Liver (tissue), 8 donors: ENCODE measurements at regions not wholly inside any gene's neighbourhood (a gene's known extent, or its start where the extent isn't known, plus 50 kb on each side); places are given as distances from the start of the nearest gene placed in this dataset.

ENCODE experiments used
- DNase-seq: peaks from one replicate; pipeline ENCODE4 v3.0.0-alpha.2; 2017; ENCODE audit warnings: low spot score
- H3K27ac ChIP-seq, 2 donors: one replicate each; pipeline ENCODE4 v1.7.0; 2013; ENCODE audit warnings: inconsistent platforms in 2 of 2, low read length in 2 of 2, control low read depth in 1 of 2, low read depth in 1 of 2, mild to moderate bottlenecking in 1 of 2
- H3K27me3 ChIP-seq, 4 donors: one replicate each; pipeline versions ENCODE4 v1.6.1 to v1.7.0; 2013; ENCODE audit warnings: low read length in 3 of 4, inconsistent platforms in 1 of 4, mild to moderate bottlenecking in 1 of 4, moderate library complexity in 1 of 4; ENCODE audit not compliant: control insufficient read depth in 4 of 4, insufficient read depth in 4 of 4
- H3K36me3 ChIP-seq, 4 donors: one replicate each; pipeline versions ENCODE4 v1.6.1 to v1.7.0; 2013; ENCODE audit warnings: low read length in 3 of 4, mild to moderate bottlenecking in 3 of 4, low read depth in 1 of 4, moderate library complexity in 1 of 4; ENCODE audit not compliant: control insufficient read depth in 4 of 4, insufficient read depth in 3 of 4
- H3K4me1 ChIP-seq, 4 donors: one replicate each; pipeline versions ENCODE4 v1.6.1 to v1.7.0; 2013; ENCODE audit warnings: low read length in 3 of 4, mild to moderate bottlenecking in 3 of 4, moderate library complexity in 1 of 4; ENCODE audit not compliant: control insufficient read depth in 4 of 4, insufficient read depth in 4 of 4
- H3K4me3 ChIP-seq, 3 donors: one replicate each; pipeline versions ENCODE4 v1.6.1 to v1.7.0; 2013; ENCODE audit warnings: low read length in 3 of 3, control low read depth in 1 of 3, low read depth in 1 of 3, mild to moderate bottlenecking in 1 of 3
- H3K9ac ChIP-seq, 2 donors: one replicate each; pipeline ENCODE4 v1.7.0; 2013; ENCODE audit warnings: low read length in 2 of 2, mild to moderate bottlenecking in 2 of 2, moderate library complexity in 2 of 2, control low read depth in 1 of 2, low read depth in 1 of 2
- H3K9me3 ChIP-seq, 4 donors: one replicate each; pipeline versions ENCODE4 v1.6.1 to v1.7.0; 2013; ENCODE audit warnings: low read length in 3 of 4; ENCODE audit not compliant: control insufficient read depth in 4 of 4
- EGR1 ChIP-seq, 2 donors: IDR thresholded peaks; 2 replicates each; pipeline ENCODE4 v1.6.1; 2016 to 2018; ENCODE audit warnings: antibody characterized with exemption in 2 of 2, low read depth in 2 of 2
- FOXA1 ChIP-seq: IDR thresholded peaks from 2 replicates; pipeline ENCODE4 v1.6.1; 2016; ENCODE audit warnings: antibody characterized with exemption
- FOXA2 ChIP-seq: IDR thresholded peaks from 2 replicates; pipeline ENCODE4 v1.6.1; 2016; ENCODE audit warnings: antibody characterized with exemption
- HNF4G ChIP-seq: IDR thresholded peaks from 2 replicates; pipeline ENCODE4 v1.6.1; 2016; ENCODE audit warnings: antibody characterized with exemption
- JUND ChIP-seq, 2 donors: IDR thresholded peaks; 2 replicates each; pipeline ENCODE4 v1.6.1; 2016; ENCODE audit warnings: antibody characterized with exemption in 2 of 2
- RAD21 ChIP-seq, 2 donors: IDR thresholded peaks; 2 replicates each; pipeline ENCODE4 v1.6.1; 2016; ENCODE audit warnings: antibody characterized with exemption in 2 of 2, mild to moderate bottlenecking in 2 of 2
- REST ChIP-seq: IDR thresholded peaks from 2 replicates; pipeline ENCODE4 v1.6.1; 2016; ENCODE audit warnings: antibody characterized with exemption, mild to moderate bottlenecking
- RXRA ChIP-seq, 2 donors: IDR thresholded peaks; 2 replicates each; pipeline ENCODE4 v1.6.1; 2017 to 2018; ENCODE audit warnings: antibody characterized with exemption in 2 of 2, mild to moderate bottlenecking in 1 of 2
- SP1 ChIP-seq: IDR thresholded peaks from 2 replicates; pipeline ENCODE4 v1.6.1; 2018; ENCODE audit warnings: antibody characterized with exemption, mild to moderate bottlenecking
- TAF1 ChIP-seq: conservative IDR thresholded peaks from 2 replicates; pipeline ENCODE4 v1.6.1; 2016; ENCODE audit warnings: antibody characterized with exemption, mild to moderate bottlenecking
- YY1 ChIP-seq: IDR thresholded peaks from 2 replicates; pipeline ENCODE4 v1.6.1; 2016; ENCODE audit warnings: antibody characterized with exemption, mild to moderate bottlenecking
- WGBS: extraction: QIAGEN DNeasy Blood & Tissue Kit; methylation state at CpG from one replicate; pipeline ENCODE4 v1.1.7; 2013; 5-methylcytosine and 5-hydroxymethylcytosine counted together
- TF ChIP-seq, protein P1 (sequence below): fragments of 150-350 bp; IDR thresholded peaks from 2 replicates; pipeline ENCODE4 v1.5.1; 2017; ENCODE audit warnings: improper control_type of control experiment, low read depth, low read length; ENCODE audit not compliant: missing input control
- TF ChIP-seq, protein P2 (sequence below): IDR thresholded peaks from 2 replicates; pipeline ENCODE4 v1.6.1; 2016; ENCODE audit warnings: antibody characterized with exemption
- TF ChIP-seq, protein P3 (sequence below): IDR thresholded peaks from 2 replicates; pipeline ENCODE4 v1.6.1; 2016; ENCODE audit warnings: antibody characterized with exemption
- donor health status: healthy.
- donor health status: healthy.
- donor health status: healthy.
- donor health status: healthy.
- donor health status: healthy.

DNA sequence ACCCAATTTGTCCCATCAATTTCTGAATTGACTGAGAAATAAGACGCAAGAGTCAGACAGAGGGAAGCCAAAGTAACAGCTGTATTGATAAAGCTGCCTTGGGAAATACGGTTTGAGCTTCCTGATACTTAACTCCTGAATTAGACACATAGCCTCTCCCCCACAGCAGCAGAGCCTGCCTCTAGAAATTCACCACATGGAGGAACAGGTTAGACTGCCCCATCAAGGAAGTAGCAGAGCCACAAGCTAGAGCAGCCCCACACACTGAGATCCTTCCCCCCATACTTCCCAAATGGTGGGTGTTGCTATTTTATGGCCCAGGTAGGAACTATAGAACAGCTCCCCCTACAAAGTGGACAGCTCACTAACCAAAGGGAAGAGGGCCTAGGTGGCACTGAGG lies 220.0 kb downstream of the SMAD2 start:
- DNase-seq = no peak
- no peaks in the 10 kb centered on the region for H3K4me1 ChIP-seq
- WGBS = 75% methylated on average over 2 of the region's 2 CpGs
- H3K27me3 ChIP-seq = peaks cover 0 to 7% (median 0%) of the 10 kb centered on the region in 4 donors
- H3K36me3 ChIP-seq = no peaks in the 10 kb centered on the region
- no peak overlapping the region for H3K4me3 ChIP-seq
- TF ChIP-seq FOXA1 (no peak), JUND (IDR thresholded peaks at IDR 0.05) (no peak), YY1 (no peak), FOXA2 (no peak), RAD21 (IDR thresholded peaks at IDR 0.05) (no peak), REST (no peak), TAF1 (no peak), HNF4G (no peak), SP1 (no peak), RXRA (IDR thresholded peaks at IDR 0.05) (no peak), EGR1 (IDR thresholded peaks at IDR 0.05; ENCODE audit: low read depth in 2 of 2) (no peak)
- TF ChIP-seq, protein P1, sequence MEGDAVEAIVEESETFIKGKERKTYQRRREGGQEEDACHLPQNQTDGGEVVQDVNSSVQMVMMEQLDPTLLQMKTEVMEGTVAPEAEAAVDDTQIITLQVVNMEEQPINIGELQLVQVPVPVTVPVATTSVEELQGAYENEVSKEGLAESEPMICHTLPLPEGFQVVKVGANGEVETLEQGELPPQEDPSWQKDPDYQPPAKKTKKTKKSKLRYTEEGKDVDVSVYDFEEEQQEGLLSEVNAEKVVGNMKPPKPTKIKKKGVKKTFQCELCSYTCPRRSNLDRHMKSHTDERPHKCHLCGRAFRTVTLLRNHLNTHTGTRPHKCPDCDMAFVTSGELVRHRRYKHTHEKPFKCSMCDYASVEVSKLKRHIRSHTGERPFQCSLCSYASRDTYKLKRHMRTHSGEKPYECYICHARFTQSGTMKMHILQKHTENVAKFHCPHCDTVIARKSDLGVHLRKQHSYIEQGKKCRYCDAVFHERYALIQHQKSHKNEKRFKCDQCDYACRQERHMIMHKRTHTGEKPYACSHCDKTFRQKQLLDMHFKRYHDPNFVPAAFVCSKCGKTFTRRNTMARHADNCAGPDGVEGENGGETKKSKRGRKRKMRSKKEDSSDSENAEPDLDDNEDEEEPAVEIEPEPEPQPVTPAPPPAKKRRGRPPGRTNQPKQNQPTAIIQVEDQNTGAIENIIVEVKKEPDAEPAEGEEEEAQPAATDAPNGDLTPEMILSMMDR = no peak
- TF ChIP-seq, protein P2, sequence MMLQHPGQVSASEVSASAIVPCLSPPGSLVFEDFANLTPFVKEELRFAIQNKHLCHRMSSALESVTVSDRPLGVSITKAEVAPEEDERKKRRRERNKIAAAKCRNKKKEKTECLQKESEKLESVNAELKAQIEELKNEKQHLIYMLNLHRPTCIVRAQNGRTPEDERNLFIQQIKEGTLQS = no peak
- TF ChIP-seq, protein P3, sequence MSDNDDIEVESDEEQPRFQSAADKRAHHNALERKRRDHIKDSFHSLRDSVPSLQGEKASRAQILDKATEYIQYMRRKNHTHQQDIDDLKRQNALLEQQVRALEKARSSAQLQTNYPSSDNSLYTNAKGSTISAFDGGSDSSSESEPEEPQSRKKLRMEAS = no peak
- H3K27ac ChIP-seq = no peak overlapping the region
- no peak overlapping the region for H3K9ac ChIP-seq
- H3K9me3 ChIP-seq = no peaks in the 10 kb centered on the region

DNA sequence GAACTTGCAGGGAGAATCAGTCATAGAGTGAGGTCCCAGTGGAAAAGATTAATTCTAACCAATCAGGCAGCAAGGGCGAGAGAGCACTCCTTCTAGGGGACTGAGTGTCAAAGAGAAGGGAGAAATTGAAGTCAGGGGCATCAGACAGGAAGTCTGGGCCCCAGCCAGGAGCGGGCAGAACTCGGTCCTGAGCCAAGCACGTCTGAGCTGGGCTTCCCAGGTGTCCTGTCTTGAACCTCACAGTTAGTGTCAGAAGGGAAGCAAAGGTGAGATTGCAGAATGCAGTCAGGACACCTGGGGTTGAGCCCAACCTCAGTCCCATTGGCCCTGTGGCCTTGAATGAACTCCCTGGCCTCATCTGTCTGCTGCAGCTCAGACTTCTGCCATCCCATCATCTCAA lies 220.9 kb downstream of the SMAD2 start:
- WGBS = 52% methylated on average over 4 of the region's 4 CpGs
- TF ChIP-seq, protein P1 = no peak

More for the DNA sequence above, 220.9 kb downstream of the SMAD2 start:
- no peak overlapping the region for H3K27ac ChIP-seq
- H3K9me3 ChIP-seq = no peaks in the 10 kb centered on the region
- H3K4me3 ChIP-seq = no peak overlapping the region
- no peak for DNase-seq
- H3K9ac ChIP-seq = no peak overlapping the region
- no peaks in the 10 kb centered on the region for H3K36me3 ChIP-seq
- no peaks in the 10 kb centered on the region for H3K4me1 ChIP-seq
- peaks cover 0 to 7% (median 0%) of the 10 kb centered on the region in 4 donors for H3K27me3 ChIP-seq
